IMR-90 (cell line): ENCODE measurements at regions not wholly inside any gene's neighbourhood (a gene's known extent, or its start where the extent isn't known, plus 50 kb on each side); places are given as distances from the start of the nearest gene placed in this dataset.
A peak's percentile ranks its signal among the peaks of the same experiment; 100 is the strongest.

ENCODE experiments used
- ATAC-seq: fragments of 200-7000 bp; cut with Tn5 transposase; 2 replicates; pipeline ENCODE4 v1.9.1; 2020; ENCODE audit warnings: low read depth, mild to moderate bottlenecking, moderate library complexity
- BruUV-seq: library from RNA; stranded (reverse); fragments of 400-500 nt; replicated peaks from 2 replicates; lab custom pipeline; 2021; lab: Mats Ljungman, UMichigan
- CTCF ChIA-PET: fragments of 300-600 bp; formaldehyde crosslinking; extraction: SDS; loops from one replicate; lab custom pipeline; 2021; ENCODE audit warnings: antibody characterized with exemption; lab: Yijun Ruan, JAX
- POLR2A ChIA-PET: fragments of 300-600 bp; sonication (Branson Sonifier 250); formaldehyde crosslinking; loops from one replicate; lab custom pipeline; 2022; ENCODE audit warnings: antibody characterized with exemption; ENCODE audit not compliant: unreplicated experiment; lab: Charles Lee
- DNase-seq: peaks from one replicate; pipeline ENCODE4 v3.0.0; 2013
- H2AFZ ChIP-seq: replicated peaks from 2 replicates; pipeline ENCODE3; 2013; ENCODE audit warnings: low read length, mild to moderate bottlenecking; ENCODE audit not compliant: poor library complexity
- H2AK5ac ChIP-seq: 2 replicates; pipeline ENCODE4 v1.6.1; 2013; ENCODE audit warnings: low read depth, low read length, inconsistent platforms
- H2AK9ac ChIP-seq: replicated peaks from 2 replicates; pipeline ENCODE3; 2013; ENCODE audit warnings: mild to moderate bottlenecking, low read depth, low read length, moderate library complexity; ENCODE audit not compliant: poor library complexity
- H2BK120ac ChIP-seq: 2 replicates; pipeline ENCODE4 v1.6.1; 2013; ENCODE audit warnings: low read depth, low read length, inconsistent platforms
- H2BK15ac ChIP-seq: 3 replicates; pipeline ENCODE4 v1.6.1; 2013; ENCODE audit warnings: low read depth, low read length, inconsistent platforms
- H2BK20ac ChIP-seq: 2 replicates; pipeline ENCODE4 v1.6.1; 2013; ENCODE audit warnings: low read depth, mild to moderate bottlenecking, inconsistent platforms, low read length, moderate library complexity
- H2BK5ac ChIP-seq: 2 replicates; pipeline ENCODE4 v1.6.1; 2013; ENCODE audit warnings: mild to moderate bottlenecking, low read depth, low read length, inconsistent platforms; ENCODE audit not compliant: poor library complexity, severe bottlenecking
- H3K14ac ChIP-seq: replicated peaks from 2 replicates; pipeline ENCODE4 v1.6.1; 2013; ENCODE audit warnings: low read depth, low read length, inconsistent platforms
- H3K18ac ChIP-seq: 2 replicates; pipeline ENCODE4 v1.6.1; 2013; ENCODE audit warnings: low read depth, low read length, control low read depth
- H3K23ac ChIP-seq: 2 replicates; pipeline ENCODE4 v1.6.1; 2013; ENCODE audit warnings: low read depth, low read length, inconsistent platforms
- H3K27ac ChIP-seq: 2 replicates; pipeline ENCODE4 v1.5.1; 2013; ENCODE audit warnings: mild to moderate bottlenecking, control low read depth, low read length; ENCODE audit not compliant: insufficient read depth
- H3K27me3 ChIP-seq: 2 replicates; pipeline ENCODE4 v1.6.1; 2013; ENCODE audit warnings: low read length; ENCODE audit not compliant: control insufficient read depth, insufficient read depth
- H3K36me3 ChIP-seq: 2 replicates; pipeline ENCODE4 v1.6.1; 2013; ENCODE audit warnings: low read length, mixed read lengths; ENCODE audit not compliant: control insufficient read depth, insufficient read depth
- H3K4ac ChIP-seq: 2 replicates; pipeline ENCODE4 v1.6.1; 2013; ENCODE audit warnings: low read depth, low read length, inconsistent platforms
- H3K4me1 ChIP-seq: 2 replicates; pipeline ENCODE4 v1.6.1; 2013; ENCODE audit warnings: low read length, mixed read lengths; ENCODE audit not compliant: control insufficient read depth, insufficient read depth
- H3K4me2 ChIP-seq: 2 replicates; pipeline ENCODE4 v1.6.1; 2013; ENCODE audit warnings: low read depth, mild to moderate bottlenecking, control low read depth, low read length, moderate library complexity
- H3K4me3 ChIP-seq: 2 replicates; pipeline ENCODE4 v1.5.1; 2013; ENCODE audit warnings: low read depth, mild to moderate bottlenecking, control low read depth, low read length, moderate library complexity; ENCODE audit not compliant: insufficient read depth
- H3K56ac ChIP-seq: 2 replicates; pipeline ENCODE4 v1.6.1; 2013; ENCODE audit warnings: low read length, inconsistent platforms; ENCODE audit not compliant: insufficient read depth; ENCODE audit errors: extremely low read depth
- H3K79me1 ChIP-seq, 2 experiments: 2 replicates each; pipeline ENCODE4 v1.6.1; 2013; ENCODE audit warnings: low read length in 2 of 2, inconsistent platforms in 1 of 2, low read depth in 1 of 2
- H3K9ac ChIP-seq: 2 replicates; pipeline ENCODE4 v1.6.1; 2013; ENCODE audit warnings: low read depth, low read length, control low read depth
- H3K9me1 ChIP-seq: 2 replicates; pipeline ENCODE4 v1.6.1; 2013; ENCODE audit warnings: low read length, inconsistent platforms; ENCODE audit not compliant: insufficient read depth
- H3K9me3 ChIP-seq: 2 replicates; pipeline ENCODE4 v1.6.1; 2013; ENCODE audit warnings: low read length; ENCODE audit not compliant: control insufficient read depth, insufficient read depth
- H4K20me1 ChIP-seq: 2 replicates; pipeline ENCODE4 v1.6.1; 2013; ENCODE audit warnings: low read length, inconsistent platforms; ENCODE audit not compliant: insufficient read depth
- H4K5ac ChIP-seq: 2 replicates; pipeline ENCODE4 v1.6.1; 2013; ENCODE audit warnings: mild to moderate bottlenecking, low read depth, low read length, control low read depth
- H4K8ac ChIP-seq, 2 experiments: 2 replicates each; pipeline ENCODE4 v1.6.1; 2013; ENCODE audit warnings: low read depth in 2 of 2, low read length in 2 of 2, control low read depth in 1 of 2, inconsistent platforms in 1 of 2
- H4K91ac ChIP-seq: 2 replicates; pipeline ENCODE4 v1.6.1; 2013; ENCODE audit warnings: low read depth, low read length, inconsistent platforms; ENCODE audit not compliant: insufficient read depth
- BHLHE40 ChIP-seq: fragments of 150-350 bp; IDR thresholded peaks from 2 replicates; pipeline ENCODE4 v1.6.1; 2016; ENCODE audit warnings: mild to moderate bottlenecking, low read depth, low read length
- CEBPB ChIP-seq: IDR thresholded peaks from 2 replicates; pipeline ENCODE4 v1.6.1; 2012; ENCODE audit warnings: low read depth, low read length, improper control_type of control experiment
- CHD1 ChIP-seq: IDR thresholded peaks from 2 replicates; pipeline ENCODE4 v1.6.1; 2012; ENCODE audit warnings: low read depth, low read length, improper control_type of control experiment
- ELK1 ChIP-seq: fragments of 150-350 bp; IDR thresholded peaks from 2 replicates; pipeline ENCODE4 v1.6.1; 2016; ENCODE audit warnings: low read depth, mild to moderate bottlenecking, low read length, moderate library complexity, borderline replicate concordance
- FOS ChIP-seq: fragments of 150-350 bp; IDR thresholded peaks from 2 replicates; pipeline ENCODE4 v1.6.1; 2016; ENCODE audit warnings: low read depth, low read length
- MAZ ChIP-seq: IDR thresholded peaks from 2 replicates; pipeline ENCODE4 v1.6.1; 2012; ENCODE audit warnings: low read depth, mild to moderate bottlenecking, low read length, improper control_type of control experiment, moderate library complexity, borderline replicate concordance
- NFE2L2 ChIP-seq: fragments of 150-350 bp; IDR thresholded peaks from 2 replicates; pipeline ENCODE4 v1.6.1; 2016; ENCODE audit warnings: low read depth, mild to moderate bottlenecking, low read length
- POLR2A ChIP-seq: IDR thresholded peaks from 2 replicates; pipeline ENCODE4 v1.6.1; 2012; ENCODE audit warnings: mild to moderate bottlenecking, low read depth, low read length
- RAD21 ChIP-seq: IDR thresholded peaks from 2 replicates; pipeline ENCODE4 v1.6.1; 2012; ENCODE audit warnings: low read length, improper control_type of control experiment
- RCOR1 ChIP-seq: IDR thresholded peaks from 2 replicates; pipeline ENCODE4 v1.6.1; 2012; ENCODE audit warnings: mild to moderate bottlenecking, low read length, improper control_type of control experiment; ENCODE audit not compliant: insufficient replicate concordance
- WGBS, 2 experiments: methylation state at CpG; one replicate each; pipeline versions ENCODE4 v1.1.5 to v1.1.7; 2013; ENCODE audit warnings: missing lambda C conversion rate in 2 of 2; ENCODE audit not compliant: insufficient read length in 1 of 2; ENCODE audit errors: extremely low coverage in 2 of 2; 5-methylcytosine and 5-hydroxymethylcytosine counted together
- dilution Hi-C: fragments of 300-500 bp; cut with HindIII; formaldehyde crosslinking; loops from one replicate; pipeline ENCODE4 v1.14.3; 2018; ENCODE audit warnings: low sequenced_read_pairs; ENCODE audit not compliant: unreplicated experiment
- in situ Hi-C: fragments of 300-500 bp; cut with MboI; formaldehyde crosslinking; loops from 3 replicates; pipeline ENCODE4 v1.14.3; 2019; ENCODE audit warnings: low sequenced_read_pairs, inconsistent platforms, mixed read lengths
- intact Hi-C: fragments of 100-400 bp; cut with micrococcal nuclease; formaldehyde crosslinking; loops from 2 replicates; pipeline ENCODE4 v1.10.0; 2022

GRCh38 chr5:96219580-96220281 is 213.3 kb downstream of the PCSK1 start:
- ATAC-seq (peak; percentile 79), DNase-seq (peak; percentile 86)
- intact Hi-C loops (loop anchor here (5.0 kb wide), 1 partner anchor 102 kb away; no protein-coding TSS in a partner anchor), dilution Hi-C loops (no loop called here), in situ Hi-C loops (no loop called here)
- Histone ChIP-seq H3K18ac (peak overlapping the region; percentile 99), H4K8ac (peak overlapping the region; percentile 32 to 94), H2BK120ac (peak overlapping the region; percentile 100), H2AFZ (peak overlapping the region; percentile 86), H4K91ac (peak overlapping the region; percentile 84), H3K23ac (peak overlapping the region; percentile 100), H3K4me1 (peaks cover 9% of the 10 kb centered on the region), H3K14ac (peak overlapping the region; percentile 99), H2AK5ac (peak overlapping the region; percentile 98), H3K79me1 (peaks cover 6 to 11% of the 10 kb centered on the region in 2 experiments; a peak in 2 of 4 replicates), H3K9ac (peak overlapping the region; percentile 26), H3K9me3 (no peaks in the 10 kb centered on the region), H2AK9ac (peak overlapping the region; percentile 92), H4K20me1 (no peaks in the 10 kb centered on the region), H3K27me3 (no peaks in the 10 kb centered on the region), H2BK20ac (peak overlapping the region; percentile 100), H3K36me3 (no peaks in the 10 kb centered on the region), H3K56ac (peak overlapping the region; percentile 97), H2BK5ac (peak overlapping the region; percentile 100), H3K4ac (peak overlapping the region; percentile 99), H4K5ac (peak overlapping the region; percentile 97), H2BK15ac (peak overlapping the region; percentile 99), H3K4me2 (peak overlapping the region; percentile 47; the same call in 1 of the 2 replicates), H3K27ac (peak overlapping the region; percentile 73), H3K9me1 (peaks cover 6% of the 10 kb centered on the region; the same call in 1 of the 2 replicates), H3K4me3 (no peak overlapping the region)
- no TSS peak for BruUV-seq
- CTCF ChIA-PET, result interaction anchor here (0.6 kb wide), 1 partner anchor 100 kb away, joined by 3 read pairs; no protein-coding TSS in a partner anchor
- TF ChIP-seq CHD1 (no peak), MAZ (no peak), NFE2L2 (no peak), POLR2A (no peak), CEBPB (peak; percentile 87), BHLHE40 (no peak), RAD21 (peak; percentile 14; the same call in 1 of the 2 replicates), ELK1 (no peak), FOS (peak; percentile 38; the same call in 1 of the 2 replicates), RCOR1 (no peak)
- 86% methylated on average over 1 of the region's 4 CpGs; no CpG with 5 or more reads in 1 of the 2 experiments for WGBS, 2 experiments
- POLR2A ChIA-PET, result interaction anchor here (0.6 kb wide), 1 partner anchor 845 kb away, joined by 5 read pairs; no protein-coding TSS in a partner anchor
